Upper lobe of left lung (tissue), 6 donors: ENCODE measurements at regions not wholly inside any gene's neighbourhood (a gene's known extent, or its start where the extent isn't known, plus 50 kb on each side); places are given as distances from the start of the nearest gene placed in this dataset.

Source experiments
- ATAC-seq, 2 donors: fragments of 200-7000 bp; cut with Tn5 transposase; one replicate each; pipeline ENCODE4 v1.9.1; 2022; ENCODE audit warnings: mild to moderate bottlenecking in 2 of 2, moderate library complexity in 2 of 2; ENCODE audit not compliant: low FRiP score in 2 of 2
- DNase-seq, 2 donors: peaks; one replicate each; pipeline ENCODE4 v3.0.0-alpha.2; 2019 to 2020
- H3K27ac ChIP-seq, 4 donors: fragments of 200-600 bp; sonication (generic); one replicate each; pipeline ENCODE4 v1.5.1; 2016 to 2019
- H3K27me3 ChIP-seq, 4 donors: fragments of 200-600 bp; sonication (generic); one replicate each; pipeline ENCODE4 v1.5.1; 2017 to 2019
- H3K36me3 ChIP-seq, 4 donors: fragments of 200-600 bp; sonication (generic); one replicate each; pipeline ENCODE4 v1.5.1; 2016 to 2019
- H3K4me1 ChIP-seq, 4 donors: fragments of 200-600 bp; sonication (generic); one replicate each; pipeline ENCODE4 v1.5.1; 2018 to 2019
- H3K4me3 ChIP-seq, 4 donors: fragments of 200-600 bp; sonication (generic); one replicate each; pipeline ENCODE4 v1.5.1; 2017 to 2019; ENCODE audit warnings: mild to moderate bottlenecking in 2 of 4, moderate library complexity in 1 of 4
- H3K9me3 ChIP-seq, 4 donors: fragments of 200-600 bp; sonication (generic); one replicate each; pipeline ENCODE4 v1.5.1; 2018 to 2019
- CTCF ChIP-seq, 6 experiments: fragments of 450-650 bp in 4 of 6; fragments of 200-600 bp in 2 of 6; sonication (generic) in 2 of 6; IDR thresholded peaks; one replicate each; pipeline ENCODE4 v1.5.1; 2016 to 2019; ENCODE audit warnings: antibody characterized with exemption in 6 of 6
- EP300 ChIP-seq, 4 donors: sonication (generic); formaldehyde crosslinking; IDR thresholded peaks; one replicate each; pipeline ENCODE4 v1.5.1; 2017; ENCODE audit warnings: antibody characterized with exemption in 4 of 4, control low read depth in 2 of 4
- POLR2A ChIP-seq, 4 donors: fragments of 450-650 bp; IDR thresholded peaks; one replicate each; pipeline ENCODE4 v1.5.1; 2016 to 2017; ENCODE audit warnings: antibody characterized with exemption in 4 of 4, mild to moderate bottlenecking in 2 of 4
- POLR2AphosphoS5 ChIP-seq, 2 donors: sonication (generic); formaldehyde crosslinking; IDR thresholded peaks; one replicate each; pipeline ENCODE4 v1.5.1; 2017; ENCODE audit warnings: antibody characterized with exemption in 2 of 2
- WGBS, 2 donors: methylation state at CpG; one replicate each; pipeline ENCODE4 v1.1.5; 2017 to 2018; 5-methylcytosine and 5-hydroxymethylcytosine counted together
- donor health status: DM: no; HTN: no; CAD: no; lungs with moderate emphysema.
- donor health status: DM: no; HTN: yes; CAD: no; lungs with severe emphysema.

- H3K9me3 ChIP-seq: peaks cover 0 to 7% (median 3%) of the 10 kb centered on the region in 4 donors
- H3K27me3 ChIP-seq: no peaks in the 10 kb centered on the region
- no peak for TF ChIP-seq CTCF (IDR thresholded peaks at IDR 0.05)
- TF ChIP-seq EP300 (IDR thresholded peaks at IDR 0.05): no peak
- TF ChIP-seq POLR2AphosphoS5 (IDR thresholded peaks at IDR 0.05): no peak
- TF ChIP-seq POLR2A (IDR thresholded peaks at IDR 0.05): no peak
- H3K36me3 ChIP-seq: no peaks in the 10 kb centered on the region
- ATAC-seq (no peak), DNase-seq (no peak)
- no peak overlapping the region for H3K4me3 ChIP-seq
- no peak overlapping the region for H3K27ac ChIP-seq
- no peaks in the 10 kb centered on the region for H3K4me1 ChIP-seq
Observed at GRCh38 chr1:98502937-98503336, 158.6 kb upstream of the SNX7 start.

- Histone ChIP-seq H3K27me3 (no peaks in the 10 kb centered on the region), H3K36me3 (no peaks in the 10 kb centered on the region), H3K4me3 (no peak overlapping the region), H3K27ac (no peak overlapping the region), H3K9me3 (no peaks in the 10 kb centered on the region), H3K4me1 (no peaks in the 10 kb centered on the region)
- TF ChIP-seq POLR2AphosphoS5 (IDR thresholded peaks at IDR 0.05) (no peak), CTCF (IDR thresholded peaks at IDR 0.05) (no peak), EP300 (IDR thresholded peaks at IDR 0.05) (no peak), POLR2A (IDR thresholded peaks at IDR 0.05) (no peak)
- DNase-seq (no peak), ATAC-seq (no peak)
- WGBS, 2 donors: 86 to 88% methylated on average over 2 of the region's 2 CpGs
Observed at GRCh38 chr1:98500324-98500723, 161.2 kb upstream of the SNX7 start.

GRCh38 chr1:98498651-98499050, 162.9 kb upstream of the SNX7 start:
- ATAC-seq: no peak
- Histone ChIP-seq H3K27me3 (no peaks in the 10 kb centered on the region), H3K36me3 (no peaks in the 10 kb centered on the region), H3K9me3 (no peaks in the 10 kb centered on the region), H3K4me1 (no peaks in the 10 kb centered on the region), H3K27ac (no peak overlapping the region), H3K4me3 (no peak overlapping the region)
- TF ChIP-seq CTCF (IDR thresholded peaks at IDR 0.05) (no peak), EP300 (IDR thresholded peaks at IDR 0.05) (no peak), POLR2A (IDR thresholded peaks at IDR 0.05) (no peak), POLR2AphosphoS5 (IDR thresholded peaks at IDR 0.05) (no peak)
- WGBS, 2 donors: 91 to 93% methylated on average over 1 of the region's 1 CpG
- no peak for DNase-seq

- Histone ChIP-seq H3K9me3 (no peaks in the 10 kb centered on the region), H3K36me3 (no peaks in the 10 kb centered on the region), H3K4me1 (no peaks in the 10 kb centered on the region), H3K27me3 (no peaks in the 10 kb centered on the region), H3K4me3 (no peak overlapping the region), H3K27ac (no peak overlapping the region)
- ATAC-seq (no peak), DNase-seq (no peak)
- TF ChIP-seq POLR2A (IDR thresholded peaks at IDR 0.05) (no peak), CTCF (IDR thresholded peaks at IDR 0.05) (no peak), EP300 (IDR thresholded peaks at IDR 0.05) (no peak), POLR2AphosphoS5 (IDR thresholded peaks at IDR 0.05) (no peak)
- WGBS, 2 donors: 92 to 93% methylated on average over 2 of the region's 2 CpGs
Observed at GRCh38 chr1:98497497-98497896, 164.0 kb upstream of the SNX7 start.

GRCh38 chr1:98496256-98496995, 165.1 kb upstream of the SNX7 start:
- H3K27me3 ChIP-seq: no peaks in the 10 kb centered on the region
- no peak overlapping the region for H3K27ac ChIP-seq
- DNase-seq (no peak), ATAC-seq (no peak)
- no peak overlapping the region for H3K4me3 ChIP-seq
- no peaks in the 10 kb centered on the region for H3K4me1 ChIP-seq
- no peaks in the 10 kb centered on the region for H3K36me3 ChIP-seq
- TF ChIP-seq POLR2AphosphoS5 (IDR thresholded peaks at IDR 0.05): no peak
- no peak for TF ChIP-seq CTCF (IDR thresholded peaks at IDR 0.05)
- no peak for TF ChIP-seq POLR2A (IDR thresholded peaks at IDR 0.05)
- TF ChIP-seq EP300 (IDR thresholded peaks at IDR 0.05): no peak
- WGBS, 2 donors: 81 to 83% methylated on average over 2 of the region's 2 CpGs
- H3K9me3 ChIP-seq: no peaks in the 10 kb centered on the region
